Cardiac muscle cell (in vitro differentiated cells and primary cell): ENCODE measurements at regions not wholly inside any gene's neighbourhood (a gene's known extent, or its start where the extent isn't known, plus 50 kb on each side); places are given as distances from the start of the nearest gene placed in this dataset.
"Not testable (repeated sequence)": the region's sequence is repeated elsewhere in the genome, so short reads cannot be mapped to it uniquely, and the experiment has no call there.

Source experiments
- DNase-seq, 2 donors: peaks; one replicate each; pipeline versions ENCODE4 v3.0.0 to v3.0.0-alpha.2; 2010 to 2017; ENCODE audit warnings: low read depth in 1 of 2, low spot score in 1 of 2
- H3K27ac ChIP-seq: fragments of 200-600 bp; sonication (generic); 2 replicates; pipeline ENCODE4 v1.5.1; 2016
- H3K27me3 ChIP-seq: fragments of 200-600 bp; sonication (generic); 2 replicates; pipeline ENCODE4 v1.6.0; 2016; ENCODE audit warnings: control low read depth
- H3K36me3 ChIP-seq: fragments of 200-600 bp; sonication (generic); 2 replicates; pipeline ENCODE4 v1.5.1; 2016; ENCODE audit warnings: control low read depth
- H3K4me1 ChIP-seq: fragments of 200-600 bp; sonication (generic); 2 replicates; pipeline ENCODE4 v1.8.1; 2017; ENCODE audit warnings: low read depth, mild to moderate bottlenecking, mixed run types
- H3K4me3 ChIP-seq: fragments of 200-600 bp; sonication (generic); 2 replicates; pipeline ENCODE4 v1.5.1; 2016; ENCODE audit warnings: mild to moderate bottlenecking
- H3K9me3 ChIP-seq: fragments of 200-600 bp; sonication (generic); 2 replicates; pipeline ENCODE4 v1.5.1; 2017; ENCODE audit warnings: low read depth, mild to moderate bottlenecking, control low read depth
- CTCF ChIP-seq: IDR thresholded peaks from 2 replicates; pipeline ENCODE4 v1.5.1; 2012; ENCODE audit warnings: low read depth, mild to moderate bottlenecking, low read length

GRCh38 chr4:37555322-37555721 is 130.9 kb downstream of the RELL1 start:
- no peak for TF ChIP-seq CTCF
- Histone ChIP-seq H3K4me3 (no peak overlapping the region), H3K27me3 (no peaks in the 10 kb centered on the region), H3K27ac (no peak overlapping the region), H3K4me1 (no peaks in the 10 kb centered on the region), H3K36me3 (no peaks in the 10 kb centered on the region), H3K9me3 (no peaks in the 10 kb centered on the region)
- no peak for DNase-seq

GRCh38 chr4:37549866-37550265 is 136.3 kb downstream of the RELL1 start:
- H3K4me1 ChIP-seq, H3K36me3 ChIP-seq, DNase-seq, H3K9me3 ChIP-seq, H3K4me3 ChIP-seq, H3K27me3 ChIP-seq, H3K27ac ChIP-seq: not testable (repeated sequence)

GRCh38 chr4:37549041-37549440 is 137.1 kb downstream of the RELL1 start:
- Histone ChIP-seq H3K27ac (no peak overlapping the region), H3K4me3 (no peak overlapping the region), H3K9me3 (no peaks in the 10 kb centered on the region), H3K36me3 (no peaks in the 10 kb centered on the region), H3K4me1 (no peaks in the 10 kb centered on the region), H3K27me3 (no peaks in the 10 kb centered on the region)
- peak in 1 of 2 donors; percentile 95 for DNase-seq
- peak; percentile 13 for TF ChIP-seq CTCF

DNA sequence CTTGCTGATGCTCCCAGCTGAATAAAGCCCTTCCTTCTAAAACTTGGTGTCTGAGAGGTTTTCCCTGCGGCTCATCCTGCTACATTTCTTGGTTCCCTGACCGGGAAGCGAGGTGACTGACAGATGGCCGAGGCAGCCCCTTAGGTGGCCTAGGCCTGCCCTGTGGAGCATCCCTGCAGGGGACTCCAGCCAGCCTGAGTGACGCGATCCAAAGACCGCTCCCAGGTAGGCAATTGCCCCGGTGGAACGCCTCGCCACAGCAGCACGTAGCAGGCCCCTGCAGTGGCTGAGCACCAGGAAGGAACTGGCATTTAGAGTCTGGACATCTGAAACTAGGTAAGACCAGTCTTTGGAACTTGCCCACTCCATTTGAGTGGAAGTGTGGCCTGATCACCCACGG is 139.6 kb downstream of the RELL1 start:
- DNase-seq = no peak
- Histone ChIP-seq H3K4me1 (no peaks in the 10 kb centered on the region), H3K27ac (no peak overlapping the region), H3K4me3 (no peak overlapping the region), H3K9me3 (no peaks in the 10 kb centered on the region), H3K27me3 (no peaks in the 10 kb centered on the region), H3K36me3 (no peaks in the 10 kb centered on the region)
- no peak for TF ChIP-seq CTCF

DNA sequence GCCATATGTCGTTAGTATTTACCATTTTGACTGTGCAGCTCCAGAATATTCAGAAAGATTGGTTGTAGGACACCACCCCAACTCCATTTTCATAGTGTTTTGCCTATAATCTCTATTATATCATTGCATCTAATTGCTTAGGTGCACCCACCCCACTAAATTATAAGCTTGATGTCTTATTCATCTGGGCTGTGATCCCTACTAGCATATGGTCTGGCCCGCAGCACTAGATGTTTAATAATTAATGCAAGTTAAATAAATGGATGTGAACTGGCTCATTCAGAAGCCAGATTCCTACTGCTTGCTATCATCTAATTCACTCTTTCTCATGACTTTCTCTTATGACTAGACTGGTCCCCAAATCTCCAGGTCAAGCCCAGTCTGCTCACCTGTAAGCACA is 143.5 kb downstream of the RELL1 start:
- no peak for TF ChIP-seq CTCF
- Histone ChIP-seq H3K4me3 (no peak overlapping the region), H3K9me3 (no peaks in the 10 kb centered on the region), H3K27me3 (no peaks in the 10 kb centered on the region), H3K27ac (no peak overlapping the region), H3K36me3 (no peaks in the 10 kb centered on the region), H3K4me1 (no peaks in the 10 kb centered on the region)
- DNase-seq = no peak

DNA sequence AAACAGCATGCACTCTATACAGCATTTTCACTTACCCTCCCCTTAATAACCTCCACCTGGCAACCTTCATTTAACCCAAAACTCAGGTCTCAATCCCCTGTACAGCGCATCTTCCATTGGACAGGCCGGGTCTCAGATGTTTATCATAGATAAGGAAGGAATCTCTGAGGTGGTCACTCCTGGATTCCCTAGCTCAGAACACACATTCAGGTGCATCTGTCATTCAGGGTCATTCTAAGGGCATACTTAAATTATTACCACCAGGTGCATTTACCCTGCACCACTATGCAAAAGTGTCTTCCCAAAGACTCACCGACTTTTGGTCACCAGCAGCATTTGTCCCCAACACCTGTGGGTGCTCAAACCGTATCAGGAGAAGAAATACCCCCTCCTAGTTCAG is 144.2 kb downstream of the RELL1 start:
- no peak for DNase-seq
- TF ChIP-seq CTCF = no peak
- Histone ChIP-seq H3K4me3 (no peak overlapping the region), H3K9me3 (no peaks in the 10 kb centered on the region), H3K27me3 (no peaks in the 10 kb centered on the region), H3K36me3 (no peaks in the 10 kb centered on the region), H3K4me1 (no peaks in the 10 kb centered on the region), H3K27ac (no peak overlapping the region)
